ENCODE measurements at regions not wholly inside any gene's neighbourhood (a gene's known extent, or its start where the extent isn't known, plus 50 kb on each side); places are given as distances from the start of the nearest gene placed in this dataset.

DNA sequence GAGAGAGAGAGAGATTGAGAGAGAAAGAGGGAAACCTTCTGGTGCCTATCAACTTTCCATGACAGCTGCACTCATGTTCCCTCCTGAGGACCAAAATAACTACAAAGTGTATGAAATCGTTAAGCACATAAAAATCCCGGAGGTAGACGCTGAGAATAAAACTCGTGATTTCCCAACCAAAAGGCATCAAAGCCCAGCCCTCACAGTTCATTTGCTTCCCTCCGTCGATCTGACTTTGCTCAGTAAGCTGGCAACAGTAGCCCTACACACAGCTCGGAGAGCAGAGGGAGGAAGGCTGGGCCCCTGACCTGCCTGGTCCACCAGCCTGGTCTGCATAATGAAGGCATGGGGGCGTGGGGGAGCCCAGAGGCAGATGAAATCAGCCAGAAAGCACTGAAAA lies 273.9 kb upstream of the ZFHX3 start:
- TF ChIP-seq ARNT (IDR thresholded peaks at IDR 0.05) (no peak), SP1 (IDR thresholded peaks at IDR 0.05) (no peak), SUZ12 (IDR thresholded peaks at IDR 0.05) (no peak), ELF4 (IDR thresholded peaks at IDR 0.05) (no peak), TARDBP (IDR thresholded peaks at IDR 0.05) (no peak), HDGF (IDR thresholded peaks at IDR 0.05; ENCODE audit: borderline replicate concordance) (no peak), NFRKB (IDR thresholded peaks at IDR 0.05) (no peak), BHLHE40 (IDR thresholded peaks at IDR 0.05; ENCODE audit: borderline replicate concordance) (no peak), FOXK2 (IDR thresholded peaks at IDR 0.05) (no peak)

All from HEK293T (cell line).